GM23338 (cell line): ENCODE measurements at regions not wholly inside any gene's neighbourhood (a gene's known extent, or its start where the extent isn't known, plus 50 kb on each side); places are given as distances from the start of the nearest gene placed in this dataset.

Experiments used
- ATAC-seq: fragments of 200-7000 bp; cut with Tn5 transposase; 3 replicates; pipeline ENCODE4 v1.9.1; 2020
- DNase-seq: peaks from one replicate; pipeline ENCODE4 v3.0.0-alpha.2; 2015; ENCODE audit warnings: low spot score
- H2AFZ ChIP-seq: fragments of 200-600 bp; sonication (generic); 2 replicates; pipeline ENCODE4 v1.8.0; 2016; ENCODE audit warnings: antibody characterized with exemption, mild to moderate bottlenecking, moderate library complexity
- H3F3A ChIP-seq: fragments of 200-600 bp; sonication (generic); replicated peaks from 2 replicates; pipeline ENCODE4 v1.8.0; 2017; ENCODE audit warnings: antibody characterized with exemption, mixed run types, low read depth
- H3K27ac ChIP-seq: fragments of 200-600 bp; sonication (generic); 2 replicates; pipeline ENCODE4 v1.6.1; 2016; ENCODE audit warnings: low read depth
- H3K27me3 ChIP-seq: fragments of 200-600 bp; sonication (generic); 2 replicates; pipeline ENCODE4 v1.8.0; 2016; ENCODE audit warnings: mild to moderate bottlenecking, mixed run types, moderate library complexity; ENCODE audit not compliant: insufficient read depth
- H3K36me3 ChIP-seq: fragments of 200-600 bp; sonication (generic); 2 replicates; pipeline ENCODE4 v1.8.0; 2016; ENCODE audit warnings: mild to moderate bottlenecking; ENCODE audit not compliant: insufficient read depth
- H3K4me1 ChIP-seq: fragments of 200-600 bp; sonication (generic); 2 replicates; pipeline ENCODE4 v1.8.0; 2016; ENCODE audit warnings: mild to moderate bottlenecking, moderate library complexity; ENCODE audit not compliant: insufficient read depth
- H3K4me2 ChIP-seq: fragments of 200-600 bp; sonication (generic); 2 replicates; pipeline ENCODE4 v1.7.1; 2017; ENCODE audit warnings: mixed run types
- H3K4me3 ChIP-seq: fragments of 200-600 bp; sonication (generic); 2 replicates; pipeline ENCODE4 v1.6.1; 2016; ENCODE audit warnings: mixed run types
- H3K79me2 ChIP-seq: fragments of 200-600 bp; sonication (generic); replicated peaks from 2 replicates; pipeline ENCODE4 v1.8.0; 2017; ENCODE audit warnings: mild to moderate bottlenecking; ENCODE audit not compliant: insufficient read depth
- H3K9me2 ChIP-seq: fragments of 200-600 bp; sonication (generic); 2 replicates; pipeline ENCODE4 v1.8.0; 2017; ENCODE audit not compliant: insufficient read depth
- H4K20me1 ChIP-seq: fragments of 200-600 bp; sonication (generic); replicated peaks from 2 replicates; pipeline ENCODE4 v1.8.0; 2017; ENCODE audit warnings: mild to moderate bottlenecking; ENCODE audit not compliant: insufficient read depth
- H3K27ac Mint-ChIP-seq: 2 replicates; pipeline ENCODE4 v1.8.0; 2020; ENCODE audit warnings: inconsistent platforms, mild to moderate bottlenecking, moderate library complexity, mixed read lengths
- H3K27me3 Mint-ChIP-seq: 3 replicates; pipeline ENCODE4 v1.8.0; 2022; ENCODE audit warnings: low read depth, mild to moderate bottlenecking, moderate library complexity, mixed read lengths, inconsistent platforms; ENCODE audit not compliant: insufficient read depth, poor library complexity
- H3K36me3 Mint-ChIP-seq: 3 replicates; pipeline ENCODE4 v1.8.0; 2021; ENCODE audit warnings: low read depth, mild to moderate bottlenecking, inconsistent platforms, moderate library complexity, mixed read lengths
- H3K4me1 Mint-ChIP-seq: 3 replicates; pipeline ENCODE4 v1.8.0; 2020; ENCODE audit warnings: mild to moderate bottlenecking, inconsistent platforms, mixed read lengths
- H3K4me3 Mint-ChIP-seq: 3 replicates; pipeline ENCODE4 v1.8.0; 2021; ENCODE audit warnings: moderate library complexity, mild to moderate bottlenecking, inconsistent platforms, mixed read lengths
- H3K9me3 Mint-ChIP-seq: 3 replicates; pipeline ENCODE4 v1.8.0; 2020; ENCODE audit warnings: moderate library complexity, mild to moderate bottlenecking, inconsistent platforms, mixed read lengths
- CREB1 ChIP-seq: fragments of 250-450 bp; sonication (Bioruptor Pico); IDR thresholded peaks from 2 replicates; pipeline ENCODE4 v1.5.0; 2020; ENCODE audit warnings: low read depth, mild to moderate bottlenecking, moderate library complexity
- CTCF ChIP-seq, 2 experiments: fragments of 200-600 bp in 1 of 2; sonication (generic) in 1 of 2; conservative IDR thresholded peaks; 2 replicates each; pipeline versions ENCODE4 v1.5.1 to v1.6.1; 2016 to 2017; ENCODE audit warnings: antibody characterized with exemption in 2 of 2, low read depth in 2 of 2, mild to moderate bottlenecking in 2 of 2, moderate library complexity in 1 of 2
- ETS1 ChIP-seq: IDR thresholded peaks from 2 replicates; pipeline ENCODE4 v1.6.1; 2016; ENCODE audit warnings: antibody characterized with exemption
- EZH2 ChIP-seq: fragments of 200-600 bp; sonication (generic); IDR thresholded peaks from one replicate; pipeline ENCODE4 v1.8.0; 2017; ENCODE audit warnings: antibody characterized with exemption, mild to moderate bottlenecking, low read depth; ENCODE audit not compliant: unreplicated experiment
- EZH2phosphoT487 ChIP-seq: fragments of 200-600 bp; sonication (generic); IDR thresholded peaks from one replicate; pipeline ENCODE4 v1.8.1; 2018; ENCODE audit warnings: antibody characterized with exemption; ENCODE audit not compliant: unreplicated experiment
- JUNB ChIP-seq: IDR thresholded peaks from one replicate; pipeline ENCODE4 v1.6.1; 2016; ENCODE audit warnings: antibody characterized with exemption; ENCODE audit not compliant: unreplicated experiment
- NANOG ChIP-seq: IDR thresholded peaks from 2 replicates; pipeline ENCODE4 v1.6.1; 2016; ENCODE audit warnings: antibody characterized with exemption, borderline replicate concordance
- POLR2AphosphoS5 ChIP-seq: IDR thresholded peaks from 2 replicates; pipeline ENCODE4 v1.6.1; 2016; ENCODE audit warnings: antibody characterized with exemption, low read depth
- REST ChIP-seq: IDR thresholded peaks from one replicate; pipeline ENCODE4 v1.6.1; 2018; ENCODE audit warnings: antibody characterized with exemption; ENCODE audit not compliant: unreplicated experiment
- STAT1 ChIP-seq: IDR thresholded peaks from one replicate; pipeline ENCODE4 v1.6.1; 2016; ENCODE audit warnings: antibody characterized with exemption; ENCODE audit not compliant: unreplicated experiment
- ZNF114 ChIP-seq: fragments of 250-450 bp; sonication (Bioruptor Pico); IDR thresholded peaks from 2 replicates; pipeline ENCODE4 v1.5.0; 2020; ENCODE audit warnings: mild to moderate bottlenecking, moderate library complexity
- ZNF331 ChIP-seq: fragments of 250-450 bp; sonication (Bioruptor Pico); IDR thresholded peaks from 2 replicates; pipeline ENCODE4 v1.5.0; 2020; ENCODE audit warnings: low read depth, mild to moderate bottlenecking, moderate library complexity
- ZNF462 ChIP-seq: fragments of 250-450 bp; sonication (Bioruptor Pico); IDR thresholded peaks from 2 replicates; pipeline ENCODE4 v1.5.0; 2020; ENCODE audit warnings: mild to moderate bottlenecking, moderate library complexity

GRCh38 chr6:90646940-90647339 is 60.1 kb upstream of the MAP3K7 start:
- Histone ChIP-seq H3K4me1 (no peaks in the 10 kb centered on the region; the same call in 1 of the 2 replicates), H3K36me3 (no peaks in the 10 kb centered on the region), H3F3A (no peaks in the 10 kb centered on the region), H3K79me2 (no peaks in the 10 kb centered on the region), H3K4me2 (no peak overlapping the region), H3K27me3 (no peaks in the 10 kb centered on the region), H4K20me1 (no peaks in the 10 kb centered on the region), H3K27ac (no peak overlapping the region), H2AFZ (no peak overlapping the region), H3K4me3 (no peak overlapping the region), H3K9me2 (no peaks in the 10 kb centered on the region)
- H3K36me3 Mint-ChIP-seq, result no peaks in the 10 kb centered on the region
- no peak for ATAC-seq
- TF ChIP-seq EZH2, result no peak
- TF ChIP-seq ZNF114 (CRISPR knock-in tag), result no peak
- TF ChIP-seq POLR2AphosphoS5, result no peak
- TF ChIP-seq ETS1, result no peak
- no peak for TF ChIP-seq ZNF462 (CRISPR knock-in tag)
- no peak for TF ChIP-seq REST
- TF ChIP-seq CREB1 (CRISPR knock-in tag), result no peak
- TF ChIP-seq NANOG, result no peak
- no peak for TF ChIP-seq STAT1
- no peak for TF ChIP-seq ZNF331 (CRISPR knock-in tag)
- TF ChIP-seq CTCF (conservative IDR thresholded peaks at IDR 0.05; ENCODE audit: low read depth in 2 of 2), result no peak
- no peak for TF ChIP-seq JUNB
- no peak for TF ChIP-seq EZH2phosphoT487
- H3K4me1 Mint-ChIP-seq, result peaks cover 10% of the 10 kb centered on the region
- H3K4me3 Mint-ChIP-seq, result no peak overlapping the region
- DNase-seq, result no peak
- peaks cover 3% of the 10 kb centered on the region for H3K27me3 Mint-ChIP-seq
- no peak overlapping the region for H3K27ac Mint-ChIP-seq
- no peaks in the 10 kb centered on the region for H3K9me3 Mint-ChIP-seq
